Astrocyte (in vitro differentiated cells and primary cell): ENCODE measurements at regions not wholly inside any gene's neighbourhood (a gene's known extent, or its start where the extent isn't known, plus 50 kb on each side); places are given as distances from the start of the nearest gene placed in this dataset.

ENCODE experiments used
- CTCF ChIP-seq: IDR thresholded peaks from 2 replicates; pipeline ENCODE4 v1.5.1; 2011; ENCODE audit warnings: low read depth, mild to moderate bottlenecking, inconsistent platforms, low read length, moderate library complexity; ENCODE audit not compliant: insufficient read depth
- EZH2 ChIP-seq: IDR thresholded peaks from 2 replicates; pipeline ENCODE4 v1.6.1; 2012; ENCODE audit warnings: mild to moderate bottlenecking, low read length, inconsistent platforms; ENCODE audit not compliant: insufficient read depth

- TF ChIP-seq EZH2 (no peak), CTCF (no peak)
Measured at GRCh38 chr1:189868021-189868420, 609.6 kb downstream of the BRINP3 start.
